ENCODE measurements at regions not wholly inside any gene's neighbourhood (a gene's known extent, or its start where the extent isn't known, plus 50 kb on each side); places are given as distances from the start of the nearest gene placed in this dataset.

- no peak for DNase-seq (ENCODE audit: low read depth in 2 of 2)
These were observed 52.1 kb upstream of the PPFIA2 start for GRCh38 chr12:81811061-81811777.

- DNase-seq (ENCODE audit: low read depth in 2 of 2) = no peak
These were observed 50.9 kb upstream of the PPFIA2 start for GRCh38 chr12:81809829-81810595.

- no peak for DNase-seq (ENCODE audit: low read depth in 2 of 2)
These were observed 50.1 kb upstream of the PPFIA2 start for GRCh38 chr12:81809113-81809777.
